Tibial artery (tissue), 4 donors: ENCODE measurements at regions not wholly inside any gene's neighbourhood (a gene's known extent, or its start where the extent isn't known, plus 50 kb on each side); places are given as distances from the start of the nearest gene placed in this dataset.

ENCODE experiments used
- DNase-seq, 2 donors: peaks; one replicate each; pipeline ENCODE4 v3.0.0-alpha.2; 2019
- H3K27ac ChIP-seq, 2 donors: fragments of 200-600 bp; sonication (generic) in 1 of 2; 1 replicate in 1 of 2; 2 replicates in 1 of 2; pipeline ENCODE4 v1.5.1; 2018 to 2019; ENCODE audit warnings: mild to moderate bottlenecking in 1 of 2
- H3K27me3 ChIP-seq, 2 donors: fragments of 200-600 bp; sonication (generic) in 1 of 2; one replicate each; pipeline versions ENCODE4 v1.5.1 to v1.6.0; 2016 to 2019
- H3K36me3 ChIP-seq, 3 donors: fragments of 200-600 bp; sonication (generic) in 2 of 3; one replicate each; pipeline ENCODE4 v1.5.1; 2016 to 2019; ENCODE audit warnings: mild to moderate bottlenecking in 2 of 3
- H3K4me1 ChIP-seq, 4 donors: fragments of 200-600 bp; sonication (generic) in 2 of 4; 1 replicate in 3 of 4; 2 replicates in 1 of 4; pipeline ENCODE4 v1.5.1; 2016 to 2019
- H3K4me3 ChIP-seq, 2 donors: fragments of 200-600 bp; sonication (generic) in 1 of 2; 1 replicate in 1 of 2; 2 replicates in 1 of 2; pipeline ENCODE4 v1.5.1; 2018 to 2019; ENCODE audit warnings: mild to moderate bottlenecking in 2 of 2
- H3K9me3 ChIP-seq, 3 donors: fragments of 200-600 bp; sonication (generic) in 1 of 3; one replicate each; pipeline ENCODE4 v1.5.1; 2016 to 2019
- CTCF ChIP-seq, 2 experiments: fragments of 200-600 bp in 1 of 2; fragments of 450-650 bp in 1 of 2; IDR thresholded peaks; one replicate each; pipeline ENCODE4 v1.5.1; 2017 to 2019; ENCODE audit warnings: antibody characterized with exemption in 2 of 2, mild to moderate bottlenecking in 1 of 2, moderate library complexity in 1 of 2
- intact Hi-C: fragments of 100-400 bp; cut with DNase I; formaldehyde crosslinking; loops from one replicate; pipeline ENCODE4 v1.15.0; 2023; ENCODE audit warnings: low total_unique reads

- Histone ChIP-seq H3K27me3 (no peaks in the 10 kb centered on the region), H3K4me3 (no peak overlapping the region), H3K27ac (no peak overlapping the region), H3K36me3 (no peaks in the 10 kb centered on the region), H3K4me1 (no peaks in the 10 kb centered on the region), H3K9me3 (no peaks in the 10 kb centered on the region)
- no peak for DNase-seq
- TF ChIP-seq CTCF (IDR thresholded peaks at IDR 0.05): no peak
- intact Hi-C loops: no loop called here
These were observed 500.4 kb upstream of the HS3ST1 start for GRCh38 chr4:11929080-11929479.

- no peak for DNase-seq
- H3K27ac ChIP-seq: no peak overlapping the region
- H3K27me3 ChIP-seq: no peaks in the 10 kb centered on the region
- H3K36me3 ChIP-seq: no peaks in the 10 kb centered on the region
- no peaks in the 10 kb centered on the region for H3K4me1 ChIP-seq
- H3K4me3 ChIP-seq: no peak overlapping the region
- no peak for TF ChIP-seq CTCF (IDR thresholded peaks at IDR 0.05)
- intact Hi-C loops: no loop called here
- H3K9me3 ChIP-seq: no peaks in the 10 kb centered on the region
These were observed 490.6 kb upstream of the HS3ST1 start for GRCh38 chr4:11919316-11919715.

GRCh38 chr4:11914406-11914805 lies 485.7 kb upstream of the HS3ST1 start:
- no peak overlapping the region for H3K4me3 ChIP-seq
- H3K27ac ChIP-seq: no peak overlapping the region
- TF ChIP-seq CTCF (IDR thresholded peaks at IDR 0.05): no peak
- H3K4me1 ChIP-seq: no peaks in the 10 kb centered on the region
- H3K9me3 ChIP-seq: no peaks in the 10 kb centered on the region
- H3K27me3 ChIP-seq: no peaks in the 10 kb centered on the region
- intact Hi-C loops: no loop called here
- no peaks in the 10 kb centered on the region for H3K36me3 ChIP-seq
- no peak for DNase-seq

GRCh38 chr4:11912886-11913285 lies 484.2 kb upstream of the HS3ST1 start:
- H3K4me1 ChIP-seq: no peaks in the 10 kb centered on the region
- DNase-seq: no peak
- TF ChIP-seq CTCF (IDR thresholded peaks at IDR 0.05): no peak
- H3K9me3 ChIP-seq: no peaks in the 10 kb centered on the region
- H3K27me3 ChIP-seq: no peaks in the 10 kb centered on the region
- H3K36me3 ChIP-seq: no peaks in the 10 kb centered on the region
- no peak overlapping the region for H3K4me3 ChIP-seq
- H3K27ac ChIP-seq: no peak overlapping the region
- intact Hi-C loops: no loop called here

GRCh38 chr4:11910812-11911211 lies 482.1 kb upstream of the HS3ST1 start:
- DNase-seq: no peak
- no peaks in the 10 kb centered on the region for H3K27me3 ChIP-seq
- no peaks in the 10 kb centered on the region for H3K9me3 ChIP-seq
- H3K4me1 ChIP-seq: no peaks in the 10 kb centered on the region
- no peak overlapping the region for H3K4me3 ChIP-seq
- intact Hi-C loops: no loop called here
- TF ChIP-seq CTCF (IDR thresholded peaks at IDR 0.05): no peak
- H3K36me3 ChIP-seq: no peaks in the 10 kb centered on the region
- H3K27ac ChIP-seq: no peak overlapping the region

- no peak for DNase-seq
- intact Hi-C loops: no loop called here
- no peak for TF ChIP-seq CTCF (IDR thresholded peaks at IDR 0.05)
These were observed 480.0 kb upstream of the HS3ST1 start for GRCh38 chr4:11908712-11909111.

More at GRCh38 chr4:11908712-11909111, 480.0 kb upstream of the HS3ST1 start:
- Histone ChIP-seq H3K27me3 (no peaks in the 10 kb centered on the region), H3K27ac (no peak overlapping the region), H3K4me1 (no peaks in the 10 kb centered on the region), H3K4me3 (no peak overlapping the region), H3K36me3 (no peaks in the 10 kb centered on the region), H3K9me3 (no peaks in the 10 kb centered on the region)
